ENCODE measurements at regions not wholly inside any gene's neighbourhood (a gene's known extent, or its start where the extent isn't known, plus 50 kb on each side); places are given as distances from the start of the nearest gene placed in this dataset.
"Not testable (repeated sequence)": the region's sequence is repeated elsewhere in the genome, so short reads cannot be mapped to it uniquely, and the experiment has no call there.

GRCh38 chr2:187869195-187869594 is 315.0 kb upstream of the TFPI start:
- DNase-seq (ENCODE audit: low read depth, low spot score) = no peak

- DNase-seq (ENCODE audit: low read depth, low spot score) = no peak
Observed at GRCh38 chr2:187871506-187871905, 317.3 kb upstream of the TFPI start.

- DNase-seq (ENCODE audit: low read depth, low spot score) = no peak
Observed at GRCh38 chr2:187873132-187873531, 318.9 kb upstream of the TFPI start.

- DNase-seq (ENCODE audit: low read depth, low spot score) = no peak
Observed at GRCh38 chr2:187874786-187875185, 320.6 kb upstream of the TFPI start.

- DNase-seq (ENCODE audit: low read depth, low spot score) = no peak
Observed at GRCh38 chr2:187875261-187876141, 321.3 kb upstream of the TFPI start.

- no peak for DNase-seq (ENCODE audit: low read depth, low spot score)
Observed at GRCh38 chr2:187876554-187876953, 322.3 kb upstream of the TFPI start.

- no peak for DNase-seq (ENCODE audit: low read depth, low spot score)
Observed at GRCh38 chr2:187877391-187877790, 323.2 kb upstream of the TFPI start.

GRCh38 chr2:187878112-187878511 is 323.9 kb upstream of the TFPI start:
- DNase-seq (ENCODE audit: low read depth, low spot score) = no peak

GRCh38 chr2:187879491-187879890 is 325.3 kb upstream of the TFPI start:
- DNase-seq (ENCODE audit: low read depth, low spot score) = no peak

- DNase-seq (ENCODE audit: low read depth, low spot score) = no peak
Observed at GRCh38 chr2:187884003-187884402, 329.8 kb upstream of the TFPI start.

GRCh38 chr2:187890690-187891089 is 336.5 kb upstream of the TFPI start:
- DNase-seq (ENCODE audit: low read depth, low spot score) = no peak

- DNase-seq (ENCODE audit: low read depth, low spot score) = peak; percentile 10
Observed at GRCh38 chr2:187900021-187900420, 345.8 kb upstream of the TFPI start.

- DNase-seq (ENCODE audit: low read depth, low spot score) = no peak
Observed at GRCh38 chr2:187906021-187906420, 351.8 kb upstream of the TFPI start.

GRCh38 chr2:187910922-187911321 is 356.7 kb upstream of the TFPI start:
- DNase-seq (ENCODE audit: low read depth, low spot score) = not testable (repeated sequence)

GRCh38 chr2:187912950-187913349 is 358.7 kb upstream of the TFPI start:
- no peak for DNase-seq (ENCODE audit: low read depth, low spot score)

GRCh38 chr2:187915810-187916209 is 361.6 kb upstream of the TFPI start:
- no peak for DNase-seq (ENCODE audit: low read depth, low spot score)

GRCh38 chr2:187916799-187917198 is 362.6 kb upstream of the TFPI start:
- DNase-seq (ENCODE audit: low read depth, low spot score) = no peak

GRCh38 chr2:187917535-187917934 is 363.3 kb upstream of the TFPI start:
- peak; percentile 11 for DNase-seq (ENCODE audit: low read depth, low spot score)

- no peak for DNase-seq (ENCODE audit: low read depth, low spot score)
Observed at GRCh38 chr2:187918996-187919821, 365.0 kb upstream of the TFPI start.

- no peak for DNase-seq (ENCODE audit: low read depth, low spot score)
Observed at GRCh38 chr2:187920511-187920910, 366.3 kb upstream of the TFPI start.

- DNase-seq (ENCODE audit: low read depth, low spot score) = no peak
Observed at GRCh38 chr2:187922846-187923245, 368.6 kb upstream of the TFPI start.

- no peak for DNase-seq (ENCODE audit: low read depth, low spot score)
Observed at GRCh38 chr2:187924293-187924692, 367.4 kb upstream of the GULP1 start.

GRCh38 chr2:187934236-187934635 is 357.4 kb upstream of the GULP1 start:
- no peak for DNase-seq (ENCODE audit: low read depth, low spot score)
